Left lung (tissue), 4 donors: ENCODE measurements at regions not wholly inside any gene's neighbourhood (a gene's known extent, or its start where the extent isn't known, plus 50 kb on each side); places are given as distances from the start of the nearest gene placed in this dataset.

Experiments used
- ATAC-seq: fragments of 200-7000 bp; cut with Tn5 transposase; one replicate; pipeline ENCODE4 v1.9.1; 2020; ENCODE audit warnings: moderate library complexity
- DNase-seq, 4 donors: peaks; one replicate each; pipeline ENCODE4 v3.0.0-alpha.2; 2013 to 2020
- H3K27ac ChIP-seq, 2 donors: fragments of 200-600 bp; sonication (generic) in 1 of 2; one replicate each; pipeline versions ENCODE4 v1.5.0 to v1.8.0; 2020 to 2021
- H3K27me3 ChIP-seq, 2 donors: fragments of 200-600 bp; sonication (generic) in 1 of 2; one replicate each; pipeline versions ENCODE4 v1.5.0 to v1.8.0; 2020 to 2021
- H3K36me3 ChIP-seq, 2 donors: fragments of 200-600 bp; sonication (generic) in 1 of 2; one replicate each; pipeline versions ENCODE4 v1.5.0 to v1.8.0; 2020 to 2021
- H3K4me1 ChIP-seq, 2 donors: fragments of 200-600 bp; one replicate each; pipeline ENCODE4 v1.8.0; 2021
- H3K4me3 ChIP-seq, 2 donors: fragments of 200-600 bp; sonication (generic) in 1 of 2; one replicate each; pipeline versions ENCODE4 v1.5.0 to v1.8.0; 2020 to 2021; ENCODE audit warnings: mild to moderate bottlenecking in 1 of 2
- H3K9me3 ChIP-seq, 2 donors: fragments of 200-600 bp; sonication (generic) in 1 of 2; one replicate each; pipeline versions ENCODE4 v1.5.0 to v1.8.0; 2020 to 2021
- intact Hi-C, 2 donors: fragments of 100-400 bp; cut with DNase I; formaldehyde crosslinking; loops; one replicate each; pipeline versions ENCODE4 v1.11.2 to v1.14.2; 2022
- TF ChIP-seq, protein P1 (sequence below), 2 donors: fragments of 200-600 bp; sonication (generic) in 1 of 2; IDR thresholded peaks; one replicate each; pipeline versions ENCODE4 v1.5.0 to v1.8.0; 2021; ENCODE audit warnings: antibody characterized with exemption in 2 of 2
- donor health status: DM: no; HTN: yes; CAD: no.
- donor health status: DM: no; HTN: no; CAD: no.

- TF ChIP-seq, protein P1, sequence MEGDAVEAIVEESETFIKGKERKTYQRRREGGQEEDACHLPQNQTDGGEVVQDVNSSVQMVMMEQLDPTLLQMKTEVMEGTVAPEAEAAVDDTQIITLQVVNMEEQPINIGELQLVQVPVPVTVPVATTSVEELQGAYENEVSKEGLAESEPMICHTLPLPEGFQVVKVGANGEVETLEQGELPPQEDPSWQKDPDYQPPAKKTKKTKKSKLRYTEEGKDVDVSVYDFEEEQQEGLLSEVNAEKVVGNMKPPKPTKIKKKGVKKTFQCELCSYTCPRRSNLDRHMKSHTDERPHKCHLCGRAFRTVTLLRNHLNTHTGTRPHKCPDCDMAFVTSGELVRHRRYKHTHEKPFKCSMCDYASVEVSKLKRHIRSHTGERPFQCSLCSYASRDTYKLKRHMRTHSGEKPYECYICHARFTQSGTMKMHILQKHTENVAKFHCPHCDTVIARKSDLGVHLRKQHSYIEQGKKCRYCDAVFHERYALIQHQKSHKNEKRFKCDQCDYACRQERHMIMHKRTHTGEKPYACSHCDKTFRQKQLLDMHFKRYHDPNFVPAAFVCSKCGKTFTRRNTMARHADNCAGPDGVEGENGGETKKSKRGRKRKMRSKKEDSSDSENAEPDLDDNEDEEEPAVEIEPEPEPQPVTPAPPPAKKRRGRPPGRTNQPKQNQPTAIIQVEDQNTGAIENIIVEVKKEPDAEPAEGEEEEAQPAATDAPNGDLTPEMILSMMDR (IDR thresholded peaks at IDR 0.05): no peak
- no peak overlapping the region for H3K4me3 ChIP-seq
- intact Hi-C loops: loop anchor here in 1 of 2 donors (5.0 kb wide), 1 partner anchor 95 kb away; no protein-coding TSS in a partner anchor
- H3K27me3 ChIP-seq: no peaks in the 10 kb centered on the region
- no peaks in the 10 kb centered on the region for H3K36me3 ChIP-seq
- H3K4me1 ChIP-seq: no peaks in the 10 kb centered on the region
- no peaks in the 10 kb centered on the region for H3K9me3 ChIP-seq
- no peak overlapping the region for H3K27ac ChIP-seq
- no peak for DNase-seq
- peak; percentile 87 for ATAC-seq
These were observed 84.7 kb upstream of the LMCD1 start for GRCh38 chr3:8416965-8417364.

GRCh38 chr3:8420612-8421011 is 81.0 kb upstream of the LMCD1 start:
- H3K27me3 ChIP-seq: no peaks in the 10 kb centered on the region
- TF ChIP-seq, protein P1 (IDR thresholded peaks at IDR 0.05): no peak
- H3K9me3 ChIP-seq: peaks cover 0 to 14% of the 10 kb centered on the region in 2 donors
- no peaks in the 10 kb centered on the region for H3K4me1 ChIP-seq
- no peaks in the 10 kb centered on the region for H3K36me3 ChIP-seq
- DNase-seq (no peak), ATAC-seq (no peak)
- no peak overlapping the region for H3K4me3 ChIP-seq
- intact Hi-C loops: no loop called here
- no peak overlapping the region for H3K27ac ChIP-seq

GRCh38 chr3:8421267-8421666 is 80.4 kb upstream of the LMCD1 start:
- H3K9me3 ChIP-seq: peaks cover 0 to 14% of the 10 kb centered on the region in 2 donors
- no peak for ATAC-seq
- intact Hi-C loops: no loop called here
- no peak for DNase-seq
- no peak overlapping the region for H3K4me3 ChIP-seq
- H3K4me1 ChIP-seq: no peaks in the 10 kb centered on the region
- no peaks in the 10 kb centered on the region for H3K36me3 ChIP-seq
- TF ChIP-seq, protein P1 (IDR thresholded peaks at IDR 0.05): no peak
- H3K27ac ChIP-seq: no peak overlapping the region
- no peaks in the 10 kb centered on the region for H3K27me3 ChIP-seq

DNA sequence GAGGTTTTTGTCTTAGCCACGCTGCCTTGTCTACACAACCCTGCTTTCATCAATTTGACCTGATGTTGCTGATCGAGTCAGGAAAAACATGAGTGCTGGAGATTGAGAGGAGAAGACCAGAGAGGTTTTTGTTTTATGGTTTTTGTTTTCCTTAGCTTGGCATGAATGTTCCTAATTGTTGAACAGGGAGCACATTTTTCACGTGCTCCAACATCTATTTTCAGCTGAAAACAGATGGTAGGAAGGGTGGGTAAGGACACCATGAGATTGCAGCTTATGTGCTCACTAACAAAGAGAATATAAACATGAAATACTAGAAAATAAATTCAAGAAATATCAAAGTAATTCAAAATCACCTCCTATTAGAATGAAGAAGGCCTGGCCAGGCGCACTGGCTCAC is 79.9 kb upstream of the LMCD1 start:
- Histone ChIP-seq H3K4me1 (no peaks in the 10 kb centered on the region), H3K27ac (no peak overlapping the region), H3K36me3 (no peaks in the 10 kb centered on the region), H3K27me3 (no peaks in the 10 kb centered on the region), H3K4me3 (no peak overlapping the region), H3K9me3 (peaks cover 0 to 14% of the 10 kb centered on the region in 2 donors)
- ATAC-seq (no peak), DNase-seq (no peak)
- intact Hi-C loops: no loop called here
- TF ChIP-seq, protein P1 (IDR thresholded peaks at IDR 0.05): no peak

- H3K27me3 ChIP-seq: no peaks in the 10 kb centered on the region
- no peak overlapping the region for H3K4me3 ChIP-seq
- intact Hi-C loops: no loop called here
These were observed 78.3 kb upstream of the LMCD1 start for GRCh38 chr3:8423307-8423706.

More at GRCh38 chr3:8423307-8423706, 78.3 kb upstream of the LMCD1 start:
- peaks cover 0 to 14% of the 10 kb centered on the region in 2 donors for H3K9me3 ChIP-seq
- ATAC-seq (no peak), DNase-seq (no peak)
- H3K36me3 ChIP-seq: no peaks in the 10 kb centered on the region
- H3K27ac ChIP-seq: no peak overlapping the region
- TF ChIP-seq, protein P1 (IDR thresholded peaks at IDR 0.05): no peak
- no peaks in the 10 kb centered on the region for H3K4me1 ChIP-seq
